Neuronal stem cell (in vitro differentiated cells): ENCODE measurements at regions not wholly inside any gene's neighbourhood (a gene's known extent, or its start where the extent isn't known, plus 50 kb on each side); places are given as distances from the start of the nearest gene placed in this dataset.

Experiments used
- DNase-seq: peaks from one replicate; pipeline ENCODE4 v3.0.0-alpha.2; 2013; ENCODE audit warnings: low spot score
- H2AFZ ChIP-seq: one replicate; pipeline ENCODE4 v1.6.1; 2013; ENCODE audit warnings: mild to moderate bottlenecking, low read length, inconsistent platforms
- H2AK5ac ChIP-seq: 2 replicates; pipeline ENCODE4 v1.6.1; 2013; ENCODE audit warnings: low read depth, mild to moderate bottlenecking, inconsistent platforms, low read length, moderate library complexity, mixed read lengths
- H2BK120ac ChIP-seq: 2 replicates; pipeline ENCODE4 v1.6.1; 2013; ENCODE audit warnings: low read depth, mild to moderate bottlenecking, inconsistent platforms, low read length, moderate library complexity, mixed read lengths
- H2BK12ac ChIP-seq: one replicate; pipeline ENCODE4 v1.6.1; 2013; ENCODE audit warnings: low read length, inconsistent platforms
- H2BK15ac ChIP-seq: 2 replicates; pipeline ENCODE4 v1.6.1; 2013; ENCODE audit warnings: mild to moderate bottlenecking, low read length, inconsistent platforms, mixed read lengths
- H2BK5ac ChIP-seq: one replicate; pipeline ENCODE4 v1.6.1; 2013; ENCODE audit warnings: inconsistent platforms, mild to moderate bottlenecking, low read length, moderate library complexity
- H3K14ac ChIP-seq: one replicate; pipeline ENCODE4 v1.6.1; 2013; ENCODE audit warnings: low read length, inconsistent platforms
- H3K18ac ChIP-seq: 2 replicates; pipeline ENCODE4 v1.6.1; 2013; ENCODE audit warnings: low read length, inconsistent platforms
- H3K23ac ChIP-seq: 2 replicates; pipeline ENCODE4 v1.6.1; 2013; ENCODE audit warnings: low read depth, mild to moderate bottlenecking, mixed read lengths, low read length, inconsistent platforms; ENCODE audit not compliant: poor library complexity
- H3K27ac ChIP-seq: replicated peaks from 3 replicates; pipeline ENCODE4 v1.5.1; 2013; ENCODE audit warnings: low read length, inconsistent platforms
- H3K27me3 ChIP-seq, 3 experiments: 2 replicates each; pipeline ENCODE4 v1.6.1; 2013; ENCODE audit warnings: low read length in 3 of 3, mild to moderate bottlenecking in 2 of 3, inconsistent platforms in 1 of 3, low read depth in 1 of 3, mixed read lengths in 1 of 3, moderate library complexity in 1 of 3; ENCODE audit not compliant: control insufficient read depth in 3 of 3, insufficient read depth in 3 of 3
- H3K36me3 ChIP-seq, 2 donors: replicated peaks in 1 of 2; 2 replicates each; pipeline ENCODE4 v1.6.1; 2013; ENCODE audit warnings: low read length in 2 of 2; ENCODE audit not compliant: control insufficient read depth in 2 of 2, insufficient read depth in 2 of 2
- H3K4ac ChIP-seq: 2 replicates; pipeline ENCODE4 v1.6.1; 2013; ENCODE audit warnings: inconsistent platforms, mild to moderate bottlenecking, low read length, moderate library complexity
- H3K4me1 ChIP-seq, 2 donors: 1 replicate in 1 of 2; 2 replicates in 1 of 2; pipeline ENCODE4 v1.6.1; 2013; ENCODE audit warnings: low read length in 2 of 2, low read depth in 1 of 2; ENCODE audit not compliant: control insufficient read depth in 2 of 2, insufficient read depth in 1 of 2
- H3K4me2 ChIP-seq: one replicate; pipeline ENCODE4 v1.6.1; 2013; ENCODE audit warnings: mild to moderate bottlenecking, low read length, inconsistent platforms; ENCODE audit not compliant: insufficient read depth, poor library complexity, severe bottlenecking
- H3K4me3 ChIP-seq, 2 donors: 2 replicates each; pipeline ENCODE4 v1.5.1; 2013; ENCODE audit warnings: low read length in 2 of 2, mild to moderate bottlenecking in 2 of 2, inconsistent platforms in 1 of 2, moderate library complexity in 1 of 2
- H3K79me1 ChIP-seq: one replicate; pipeline ENCODE4 v1.6.1; 2013; ENCODE audit warnings: low read depth, mild to moderate bottlenecking, inconsistent platforms, low read length, moderate library complexity
- H3K9ac ChIP-seq: one replicate; pipeline ENCODE4 v1.6.1; 2013; ENCODE audit warnings: mild to moderate bottlenecking, low read depth, low read length, inconsistent platforms; ENCODE audit not compliant: poor library complexity
- H3K9me3 ChIP-seq, 2 donors: replicated peaks in 1 of 2; 2 replicates each; pipeline versions ENCODE3 to v1.6.1; 2013; ENCODE audit warnings: low read length in 2 of 2, mild to moderate bottlenecking in 2 of 2, inconsistent platforms in 1 of 2, low read depth in 1 of 2, mixed read lengths in 1 of 2, moderate library complexity in 1 of 2; ENCODE audit not compliant: control insufficient read depth in 2 of 2, insufficient read depth in 1 of 2
- H4K8ac ChIP-seq: one replicate; pipeline ENCODE4 v1.6.1; 2013; ENCODE audit warnings: low read depth, mild to moderate bottlenecking, inconsistent platforms, low read length, moderate library complexity
- H4K91ac ChIP-seq: one replicate; pipeline ENCODE4 v1.6.1; 2013; ENCODE audit warnings: low read length, low read depth, mild to moderate bottlenecking, inconsistent platforms; ENCODE audit not compliant: poor library complexity
- WGBS, 2 donors: extraction: QIAGEN DNeasy Blood & Tissue Kit; methylation state at CpG; one replicate each; pipeline ENCODE4 v1.1.7; 2013; ENCODE audit warnings: missing lambda C conversion rate in 2 of 2, mixed read lengths in 1 of 2; ENCODE audit not compliant: insufficient read length in 2 of 2, insufficient replicate concordance in 1 of 2; ENCODE audit errors: extremely low coverage in 2 of 2; 5-methylcytosine and 5-hydroxymethylcytosine counted together

GRCh38 chr2:160871953-160872352 lies 288.3 kb upstream of the TANK start:
- H2AFZ ChIP-seq = no peak overlapping the region
- no peaks in the 10 kb centered on the region for H3K9me3 ChIP-seq
- H3K27ac ChIP-seq = no peak overlapping the region
- H3K4me2 ChIP-seq = no peak overlapping the region
- no peak overlapping the region for H3K4ac ChIP-seq
- H2BK15ac ChIP-seq = no peak overlapping the region
- DNase-seq = no peak
- no peak overlapping the region for H2BK12ac ChIP-seq
- H2BK5ac ChIP-seq = no peak overlapping the region
- H3K4me3 ChIP-seq = no peak overlapping the region
- no peaks in the 10 kb centered on the region for H3K79me1 ChIP-seq
- H3K4me1 ChIP-seq = no peaks in the 10 kb centered on the region
- no peak overlapping the region for H3K9ac ChIP-seq
- WGBS, 2 donors = no CpG with 5 or more reads among the region's 7 CpGs
- no peak overlapping the region for H3K14ac ChIP-seq
- no peak overlapping the region for H4K8ac ChIP-seq
- H2AK5ac ChIP-seq = no peak overlapping the region
- no peak overlapping the region for H2BK120ac ChIP-seq
- no peak overlapping the region for H3K23ac ChIP-seq
- no peak overlapping the region for H4K91ac ChIP-seq
- no peaks in the 10 kb centered on the region for H3K27me3 ChIP-seq
- H3K18ac ChIP-seq = no peak overlapping the region
- H3K36me3 ChIP-seq = no peaks in the 10 kb centered on the region

DNA sequence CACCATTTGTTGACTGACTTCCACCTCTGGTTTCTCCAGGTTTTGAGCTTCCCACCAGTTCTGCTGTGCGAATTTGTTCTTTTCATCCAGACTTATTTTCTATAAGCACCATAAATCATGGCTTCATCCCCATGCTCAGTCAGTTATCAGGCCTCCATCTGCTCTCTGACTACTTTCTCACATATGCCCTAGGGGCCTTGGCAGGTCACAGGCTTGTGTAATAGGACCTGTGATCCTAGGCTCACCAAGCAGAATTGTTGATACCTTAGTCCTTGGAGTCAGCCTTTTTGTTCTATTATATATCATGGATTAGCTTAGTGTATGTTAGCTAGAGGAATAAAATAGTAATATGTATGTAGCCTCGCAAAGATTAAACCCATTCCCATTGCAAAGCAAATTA lies 284.2 kb upstream of the TANK start:
- no peaks in the 10 kb centered on the region for H3K27me3 ChIP-seq
- no CpG with 5 or more reads among the region's 2 CpGs for WGBS, 2 donors

GRCh38 chr2:160876765-160877164 lies 283.5 kb upstream of the TANK start:
- H2BK15ac ChIP-seq = no peak overlapping the region
- H3K9ac ChIP-seq = no peak overlapping the region
- no peak overlapping the region for H4K8ac ChIP-seq
- no peak overlapping the region for H2BK12ac ChIP-seq
- H3K36me3 ChIP-seq = no peaks in the 10 kb centered on the region
- no peaks in the 10 kb centered on the region for H3K79me1 ChIP-seq
- peaks cover 3 to 4% of the 10 kb centered on the region in 2 donors for H3K4me1 ChIP-seq
- H3K14ac ChIP-seq = no peak overlapping the region
- WGBS, 2 donors = no CpG with 5 or more reads among the region's 3 CpGs
- no peak overlapping the region for H3K23ac ChIP-seq
- H3K4ac ChIP-seq = no peak overlapping the region
- no peak overlapping the region for H2AK5ac ChIP-seq
- H4K91ac ChIP-seq = no peak overlapping the region
- no peak overlapping the region for H3K18ac ChIP-seq
- no peak overlapping the region for H2AFZ ChIP-seq
- no peak overlapping the region for H2BK120ac ChIP-seq
- no peak overlapping the region for H3K4me2 ChIP-seq
- no peak overlapping the region for H3K4me3 ChIP-seq
- no peaks in the 10 kb centered on the region for H3K9me3 ChIP-seq
- H3K27me3 ChIP-seq = no peaks in the 10 kb centered on the region
- no peak overlapping the region for H3K27ac ChIP-seq
- H2BK5ac ChIP-seq = no peak overlapping the region
- no peak for DNase-seq

More for the DNA sequence above, 284.2 kb upstream of the TANK start:
- Histone ChIP-seq H3K9me3 (no peaks in the 10 kb centered on the region), H3K4ac (no peak overlapping the region), H3K27ac (no peak overlapping the region), H3K9ac (no peak overlapping the region), H3K4me1 (peaks cover 3 to 4% of the 10 kb centered on the region in 2 donors), H2BK15ac (no peak overlapping the region), H4K91ac (no peak overlapping the region), H2AFZ (no peak overlapping the region), H2BK5ac (no peak overlapping the region), H2AK5ac (no peak overlapping the region), H3K14ac (no peak overlapping the region), H3K79me1 (no peaks in the 10 kb centered on the region), H4K8ac (no peak overlapping the region), H3K4me3 (no peak overlapping the region), H3K18ac (no peak overlapping the region), H3K36me3 (no peaks in the 10 kb centered on the region), H2BK12ac (no peak overlapping the region), H3K23ac (no peak overlapping the region), H2BK120ac (no peak overlapping the region), H3K4me2 (no peak overlapping the region)
- DNase-seq = no peak

- Histone ChIP-seq H3K18ac (no peak overlapping the region), H3K4me1 (peaks cover 3 to 4% of the 10 kb centered on the region in 2 donors), H3K4ac (no peak overlapping the region)
Measured at GRCh38 chr2:160878618-160879017, 281.6 kb upstream of the TANK start.

More at GRCh38 chr2:160878618-160879017, 281.6 kb upstream of the TANK start:
- Histone ChIP-seq H3K4me2 (no peak overlapping the region), H3K27me3 (no peaks in the 10 kb centered on the region), H2BK15ac (no peak overlapping the region), H4K8ac (no peak overlapping the region), H3K27ac (no peak overlapping the region), H2AK5ac (no peak overlapping the region), H4K91ac (no peak overlapping the region), H2BK12ac (no peak overlapping the region), H3K79me1 (no peaks in the 10 kb centered on the region), H2BK5ac (no peak overlapping the region), H2AFZ (peak overlapping the region; percentile 54), H3K9me3 (no peaks in the 10 kb centered on the region), H3K36me3 (no peaks in the 10 kb centered on the region), H3K14ac (no peak overlapping the region), H3K23ac (no peak overlapping the region), H3K4me3 (no peak overlapping the region), H2BK120ac (no peak overlapping the region), H3K9ac (no peak overlapping the region)
- no peak for DNase-seq
